HCT116 (cell line): ENCODE measurements at regions not wholly inside any gene's neighbourhood (a gene's known extent, or its start where the extent isn't known, plus 50 kb on each side); places are given as distances from the start of the nearest gene placed in this dataset.

ENCODE experiments used
- ATAC-seq: fragments of 200-7000 bp; cut with Tn5 transposase; 2 replicates; pipeline ENCODE4 v1.9.1; 2020; ENCODE audit warnings: mild to moderate bottlenecking, moderate library complexity
- BruUV-seq: library from RNA; stranded (reverse); fragments of 400-500 nt; replicated peaks from 2 replicates; lab custom pipeline; 2021; lab: Mats Ljungman, UMichigan
- CTCF ChIA-PET: fragments of 300-600 bp; sonication (Branson Sonifier 250); formaldehyde crosslinking; loops from one replicate; lab custom pipeline; 2021; ENCODE audit warnings: antibody characterized with exemption; lab: Charles Lee
- POLR2A ChIA-PET: fragments of 300-600, 350-600 bp; sonication (Branson Sonifier 250); formaldehyde crosslinking; loops from one replicate; lab custom pipeline; 2021; ENCODE audit warnings: antibody characterized with exemption; lab: Charles Lee
- RAD21 ChIA-PET, 2 experiments: fragments of 300-600 bp; sonication (Branson Sonifier 250); formaldehyde crosslinking; loops; one replicate each; lab custom pipeline; 2023; ENCODE audit warnings: low total read pairs in 2 of 2; ENCODE audit not compliant: uncharacterized antibody in 2 of 2, unreplicated experiment in 2 of 2, low non-redundant PET in 1 of 2; lab: Charles Lee
- DNase-seq: peaks from one replicate; pipeline ENCODE4 v3.0.0-alpha.2; 2010; ENCODE audit warnings: low read depth, low spot score
- H2AFZ ChIP-seq: fragments of 200-600 bp; shearing (Covaris generic), sonication (generic); 2 replicates; pipeline ENCODE4 v1.6.1; 2017; ENCODE audit warnings: low read depth, mixed run types, mixed read lengths, antibody characterized with exemption, low read length; ENCODE audit not compliant: poor library complexity, severe bottlenecking
- H3K27ac ChIP-seq: 2 replicates; pipeline ENCODE4 v1.5.1; 2012; ENCODE audit warnings: low read depth, low read length
- H3K27me3 ChIP-seq: fragments of 200-600 bp; sonication (generic); 2 replicates; pipeline ENCODE4 v1.6.1; 2016; ENCODE audit warnings: mixed run types, low read length, mixed read lengths; ENCODE audit not compliant: insufficient read depth
- H3K36me3 ChIP-seq, 2 experiments: fragments of 200-500 bp in 1 of 2; fragments of 200-600 bp in 1 of 2; sonication (Bioruptor generic) in 1 of 2; sonication (generic) in 1 of 2; 2 replicates each; pipeline versions ENCODE4 v1.5.1 to v1.6.1; 2014 to 2016; ENCODE audit warnings: low read length in 2 of 2, inconsistent platforms in 1 of 2, mixed read lengths in 1 of 2, mixed run types in 1 of 2; ENCODE audit not compliant: insufficient read depth in 2 of 2, control insufficient read depth in 1 of 2
- H3K4me1 ChIP-seq, 2 experiments: fragments of 200-600 bp in 1 of 2; sonication (generic) in 1 of 2; 2 replicates each; pipeline versions ENCODE4 v1.5.1 to v1.6.1; 2012 to 2017; ENCODE audit warnings: low read length in 2 of 2, inconsistent platforms in 1 of 2, mild to moderate bottlenecking in 1 of 2, mixed read lengths in 1 of 2, mixed run types in 1 of 2, moderate library complexity in 1 of 2; ENCODE audit not compliant: insufficient read depth in 2 of 2, control insufficient read depth in 1 of 2
- H3K4me2 ChIP-seq: fragments of 200-600 bp; sonication (generic); 2 replicates; pipeline ENCODE4 v1.6.1; 2017; ENCODE audit warnings: mixed run types, low read length, mixed read lengths
- H3K4me3 ChIP-seq, 2 experiments: fragments of 200-600 bp in 1 of 2; sonication (generic) in 1 of 2; replicated peaks in 1 of 2; 2 replicates each; pipeline ENCODE4 v1.5.1; 2011 to 2016; ENCODE audit warnings: low read length in 2 of 2, control low read depth in 1 of 2, low read depth in 1 of 2, mild to moderate bottlenecking in 1 of 2, mixed read lengths in 1 of 2, mixed run types in 1 of 2
- H3K79me2 ChIP-seq: fragments of 200-600 bp; sonication (generic); 2 replicates; pipeline ENCODE4 v1.6.1; 2017; ENCODE audit warnings: mild to moderate bottlenecking, mixed run types, low read length, moderate library complexity, mixed read lengths; ENCODE audit not compliant: insufficient read depth
- H3K9ac ChIP-seq: fragments of 200-600 bp; sonication (generic); 2 replicates; pipeline ENCODE4 v1.6.1; 2016; ENCODE audit warnings: low read length, mixed read lengths
- H3K9me2 ChIP-seq: fragments of 200-600 bp; sonication (generic), shearing (Covaris generic); 2 replicates; pipeline ENCODE4 v1.6.1; 2017; ENCODE audit warnings: mixed run types, mild to moderate bottlenecking, moderate library complexity; ENCODE audit not compliant: insufficient read depth
- H3K9me3 ChIP-seq, 2 experiments: fragments of 200-500 bp in 1 of 2; fragments of 200-600 bp in 1 of 2; sonication (Bioruptor generic) in 1 of 2; sonication (generic) in 1 of 2; 2 replicates each; pipeline ENCODE4 v1.6.1; 2014 to 2017; ENCODE audit warnings: low read length in 2 of 2, mixed read lengths in 2 of 2, inconsistent platforms in 1 of 2, low read depth in 1 of 2, mild to moderate bottlenecking in 1 of 2, mixed run types in 1 of 2, moderate library complexity in 1 of 2; ENCODE audit not compliant: control insufficient read depth in 1 of 2, insufficient read depth in 1 of 2
- H4K20me1 ChIP-seq: fragments of 200-600 bp; sonication (generic), shearing (Covaris generic); 2 replicates; pipeline ENCODE4 v1.6.1; 2017; ENCODE audit warnings: mixed run types, mild to moderate bottlenecking, moderate library complexity; ENCODE audit not compliant: insufficient read depth
- ATF3 ChIP-seq: IDR thresholded peaks from 2 replicates; pipeline ENCODE4 v1.6.1; 2012
- CEBPB ChIP-seq: IDR thresholded peaks from 2 replicates; pipeline ENCODE4 v1.6.1; 2012; ENCODE audit warnings: low read depth
- ELF1 ChIP-seq: IDR thresholded peaks from 2 replicates; pipeline ENCODE4 v1.6.1; 2012; ENCODE audit warnings: low read depth, borderline replicate concordance
- EZH2 ChIP-seq: fragments of 200-600 bp; sonication (generic); IDR thresholded peaks from 2 replicates; pipeline ENCODE4 v1.6.1; 2017; ENCODE audit warnings: antibody characterized with exemption, mixed run types
- FOSL1 ChIP-seq: IDR thresholded peaks from 2 replicates; pipeline ENCODE4 v1.6.1; 2012; ENCODE audit warnings: low read depth
- JUND ChIP-seq: IDR thresholded peaks from 2 replicates; pipeline ENCODE4 v1.6.1; 2012
- POLR2A ChIP-seq: IDR thresholded peaks from 2 replicates; pipeline ENCODE4 v1.7.0; 2011; ENCODE audit warnings: borderline replicate concordance; ENCODE audit not compliant: insufficient read depth, insufficient read length; ENCODE audit errors: extremely low read depth
- RAD21 ChIP-seq: IDR thresholded peaks from 2 replicates; pipeline ENCODE4 v1.6.1; 2012; ENCODE audit warnings: low read depth, mild to moderate bottlenecking
- SIN3A ChIP-seq: IDR thresholded peaks from 2 replicates; pipeline ENCODE4 v1.6.1; 2012; ENCODE audit warnings: low read depth
- SP1 ChIP-seq: IDR thresholded peaks from 2 replicates; pipeline ENCODE4 v1.6.1; 2012; ENCODE audit warnings: low read depth
- TCF7L2 ChIP-seq: IDR thresholded peaks from 2 replicates; pipeline ENCODE4 v1.7.0; 2011; ENCODE audit warnings: borderline replicate concordance, inconsistent platforms; ENCODE audit not compliant: insufficient read depth, insufficient read length; ENCODE audit errors: extremely low read depth
- YY1 ChIP-seq: IDR thresholded peaks from 2 replicates; pipeline ENCODE4 v1.6.1; 2011; ENCODE audit warnings: low read length, low read depth, moderate library complexity, mild to moderate bottlenecking; ENCODE audit not compliant: insufficient replicate concordance; ENCODE audit errors: extremely low read depth
- ZFX ChIP-seq: fragments of 450-650 bp; IDR thresholded peaks from 2 replicates; pipeline ENCODE4 v1.6.1; 2017
- intact Hi-C: fragments of 100-400 bp; cut with micrococcal nuclease; formaldehyde crosslinking; loops from 2 replicates; pipeline ENCODE4 v1.10.0; 2022
- TF ChIP-seq, protein P1 (sequence below): IDR thresholded peaks from 2 replicates; pipeline ENCODE4 v1.6.1; 2012
- TF ChIP-seq, protein P2 (sequence below), 3 experiments: fragments of 200-600 bp in 1 of 3; sonication (generic) in 1 of 3; IDR thresholded peaks in 2 of 3; conservative IDR thresholded peaks in 1 of 3; 2 replicates each; pipeline ENCODE4 v1.5.1; 2012 to 2017; ENCODE audit warnings: low read depth in 2 of 3, low read length in 2 of 3, antibody characterized with exemption in 1 of 3, borderline replicate concordance in 1 of 3, control low read depth in 1 of 3, mild to moderate bottlenecking in 1 of 3, mixed read lengths in 1 of 3, mixed run types in 1 of 3, moderate library complexity in 1 of 3; ENCODE audit not compliant: insufficient read depth in 1 of 3

DNA sequence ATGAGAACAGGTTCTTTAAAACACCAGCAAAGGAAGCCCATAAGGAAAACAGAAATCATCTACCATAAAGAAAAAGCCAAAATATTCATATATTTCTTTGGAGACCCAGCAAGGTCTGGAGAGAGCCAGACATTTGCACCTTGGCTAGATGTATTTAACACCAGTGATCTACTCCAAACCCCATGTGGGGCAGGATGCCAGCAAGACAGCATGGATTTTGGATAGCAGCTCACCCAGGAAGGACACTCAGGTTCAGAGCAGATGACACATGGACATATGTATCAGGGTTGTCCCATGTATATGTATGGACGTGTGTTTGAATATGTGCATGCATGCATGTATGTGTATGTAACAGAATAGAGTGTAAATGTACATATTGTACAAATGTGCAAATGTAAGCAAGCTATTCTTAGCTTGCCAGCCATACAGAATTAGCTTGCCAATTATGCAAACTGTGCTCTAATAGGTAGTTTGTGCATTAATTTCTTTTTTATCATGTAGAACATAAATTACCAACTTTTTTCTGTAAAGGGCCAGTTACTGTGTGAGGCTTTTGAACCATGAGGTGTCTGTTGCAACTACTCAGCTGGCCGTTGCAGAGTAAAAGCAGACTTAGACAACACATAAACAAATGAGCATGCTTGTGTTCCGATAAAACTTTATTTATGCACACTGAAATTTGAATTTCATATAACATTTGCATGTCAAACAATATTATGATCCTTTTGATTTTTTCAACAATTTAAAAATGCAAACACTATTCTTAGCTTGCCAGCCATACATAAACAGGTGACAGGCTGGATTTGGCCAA is 73.5 kb upstream of the KAZN start (continued):
- TF ChIP-seq ATF3 (no peak), CEBPB (no peak)

GRCh38 chr1:14529475-14529874 is 69.0 kb upstream of the KAZN start:
- Histone ChIP-seq H4K20me1 (no peaks in the 10 kb centered on the region), H3K36me3 (no peaks in the 10 kb centered on the region), H3K27me3 (peaks cover 11% of the 10 kb centered on the region; the same call in 1 of the 2 replicates), H3K4me2 (no peak overlapping the region), H3K4me1 (no peaks in the 10 kb centered on the region), H3K79me2 (no peaks in the 10 kb centered on the region), H3K9me2 (no peaks in the 10 kb centered on the region), H3K4me3 (no peak overlapping the region), H3K9me3 (no peaks in the 10 kb centered on the region), H2AFZ (no peak overlapping the region), H3K27ac (no peak overlapping the region), H3K9ac (no peak overlapping the region)
- POLR2A ChIA-PET, result no interaction called here
- ATAC-seq (no peak), DNase-seq (no peak)
- TF ChIP-seq JUND (no peak), EZH2 (no peak), TCF7L2 (no peak), FOSL1 (no peak), YY1 (no peak), POLR2A (no peak), SP1 (no peak), ATF3 (no peak), RAD21 (no peak), ZFX (no peak), SIN3A (no peak), ELF1 (no peak)
- TF ChIP-seq, protein P1, sequence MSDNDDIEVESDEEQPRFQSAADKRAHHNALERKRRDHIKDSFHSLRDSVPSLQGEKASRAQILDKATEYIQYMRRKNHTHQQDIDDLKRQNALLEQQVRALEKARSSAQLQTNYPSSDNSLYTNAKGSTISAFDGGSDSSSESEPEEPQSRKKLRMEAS, result no peak
- TF ChIP-seq, protein P2, sequence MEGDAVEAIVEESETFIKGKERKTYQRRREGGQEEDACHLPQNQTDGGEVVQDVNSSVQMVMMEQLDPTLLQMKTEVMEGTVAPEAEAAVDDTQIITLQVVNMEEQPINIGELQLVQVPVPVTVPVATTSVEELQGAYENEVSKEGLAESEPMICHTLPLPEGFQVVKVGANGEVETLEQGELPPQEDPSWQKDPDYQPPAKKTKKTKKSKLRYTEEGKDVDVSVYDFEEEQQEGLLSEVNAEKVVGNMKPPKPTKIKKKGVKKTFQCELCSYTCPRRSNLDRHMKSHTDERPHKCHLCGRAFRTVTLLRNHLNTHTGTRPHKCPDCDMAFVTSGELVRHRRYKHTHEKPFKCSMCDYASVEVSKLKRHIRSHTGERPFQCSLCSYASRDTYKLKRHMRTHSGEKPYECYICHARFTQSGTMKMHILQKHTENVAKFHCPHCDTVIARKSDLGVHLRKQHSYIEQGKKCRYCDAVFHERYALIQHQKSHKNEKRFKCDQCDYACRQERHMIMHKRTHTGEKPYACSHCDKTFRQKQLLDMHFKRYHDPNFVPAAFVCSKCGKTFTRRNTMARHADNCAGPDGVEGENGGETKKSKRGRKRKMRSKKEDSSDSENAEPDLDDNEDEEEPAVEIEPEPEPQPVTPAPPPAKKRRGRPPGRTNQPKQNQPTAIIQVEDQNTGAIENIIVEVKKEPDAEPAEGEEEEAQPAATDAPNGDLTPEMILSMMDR (IDR thresholded peaks at IDR 0.05 in 2 of 3, conservative IDR thresholded peaks at IDR 0.05 in 1 of 3; ENCODE audit: borderline replicate concordance in 1 of 3, insufficient read depth in 1 of 3, low read depth in 2 of 3, low read length in 2 of 3), result no peak
- BruUV-seq, result no TSS peak
- CTCF ChIA-PET, result no interaction called here
- RAD21 ChIA-PET, result no interaction called here
- intact Hi-C loops, result no loop called here
